ENCODE measurements at regions not wholly inside any gene's neighbourhood (a gene's known extent, or its start where the extent isn't known, plus 50 kb on each side); places are given as distances from the start of the nearest gene placed in this dataset.
A peak's percentile ranks its signal among the peaks of the same experiment; 100 is the strongest.

DNA sequence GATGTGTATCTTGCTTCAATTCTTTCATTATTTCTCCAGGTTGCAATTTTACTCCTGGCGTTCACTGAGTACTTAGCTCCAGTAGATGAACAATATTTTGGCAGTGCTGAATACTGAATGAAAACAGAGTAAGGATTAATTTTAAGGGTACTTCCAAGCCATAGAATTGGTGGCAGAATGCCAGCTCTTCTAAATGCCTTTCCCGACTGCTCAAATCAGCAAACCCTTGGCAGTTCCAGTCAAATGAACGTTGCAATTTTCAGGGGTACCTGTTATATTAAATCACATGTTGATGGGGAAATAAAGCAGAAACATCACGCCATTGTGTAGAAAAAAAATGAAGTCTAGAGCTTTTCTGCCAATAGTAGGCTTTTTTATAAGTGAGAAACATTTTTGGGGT lies 282.4 kb upstream of the RPS23 start:
- Histone ChIP-seq H3K36me3 (no peaks in the 10 kb centered on the region), H3K27ac (no peak overlapping the region), H3K4me3 (no peak overlapping the region), H3K9me3 (peaks cover 0 to 8% (median 0%) of the 10 kb centered on the region in 3 donors), H3K4me1 (peaks cover 0 to 38% (median 6%) of the 10 kb centered on the region in 4 donors), H3K27me3 (no peaks in the 10 kb centered on the region)
- no peak for DNase-seq
- intact Hi-C loops (cut with DNase I; ENCODE audit: low total_unique reads), result no loop called here
- TF ChIP-seq CTCF (IDR thresholded peaks at IDR 0.05), result no peak

DNA sequence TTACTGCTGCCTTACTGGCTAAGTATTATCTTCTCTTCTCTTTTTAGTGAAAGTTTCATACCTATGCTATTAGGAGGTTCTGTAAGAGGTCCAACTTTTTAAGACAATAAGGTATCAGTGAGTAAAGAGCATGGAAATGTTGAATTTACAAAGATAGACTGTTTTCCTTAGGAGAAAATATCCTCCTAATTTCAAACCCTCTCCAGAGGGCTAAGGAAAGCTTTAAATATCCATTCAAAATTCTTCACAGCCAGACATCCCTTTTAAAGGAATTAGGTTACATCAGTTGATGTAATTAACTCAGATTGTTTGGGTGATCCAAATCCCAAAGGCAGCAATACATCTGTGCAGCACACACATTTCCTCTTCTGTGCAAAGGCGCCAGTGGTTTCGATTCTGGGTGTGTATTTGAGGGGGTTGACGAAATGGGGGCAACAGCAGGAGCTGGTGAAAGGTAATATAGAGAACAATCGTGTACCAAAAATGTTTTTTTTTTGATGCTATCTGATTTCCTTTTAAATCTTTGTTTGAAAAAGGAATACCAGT lies 273.8 kb upstream of the RPS23 start:
- no peak for TF ChIP-seq CTCF (IDR thresholded peaks at IDR 0.05)
- Histone ChIP-seq H3K9me3 (no peaks in the 10 kb centered on the region), H3K27me3 (no peaks in the 10 kb centered on the region), H3K4me3 (no peak overlapping the region), H3K27ac (peak overlapping the region; percentile 46 to 74), H3K4me1 (peaks cover 0 to 72% (median 16%) of the 10 kb centered on the region in 4 donors), H3K36me3 (no peaks in the 10 kb centered on the region)
- DNase-seq, result no peak
- intact Hi-C loops (cut with DNase I; ENCODE audit: low total_unique reads), result no loop called here

DNA sequence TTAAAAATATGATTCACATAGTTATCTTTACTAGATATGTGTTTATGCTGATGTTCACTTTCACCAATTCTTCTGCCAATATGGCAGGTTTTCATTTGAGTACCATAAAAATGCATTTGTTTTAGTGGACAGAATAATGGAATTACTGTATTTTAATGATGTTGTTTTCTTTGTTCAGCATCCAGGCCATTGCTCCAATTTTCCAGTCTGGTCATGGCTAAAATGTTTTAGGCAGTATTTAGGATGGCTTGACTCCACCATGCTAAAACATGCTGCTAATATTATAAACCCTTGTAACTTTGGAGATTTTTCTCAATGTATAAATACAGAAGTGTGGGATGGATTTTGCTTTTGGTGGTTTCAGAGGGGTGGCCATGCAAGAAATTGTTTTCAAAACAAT lies 273.0 kb upstream of the RPS23 start:
- no peak overlapping the region for H3K4me3 ChIP-seq
- no peaks in the 10 kb centered on the region for H3K9me3 ChIP-seq
- DNase-seq, result no peak
- H3K27me3 ChIP-seq, result no peaks in the 10 kb centered on the region
- peak overlapping the region; percentile 46 to 74 for H3K27ac ChIP-seq
- H3K4me1 ChIP-seq, result peaks cover 0 to 70% (median 16%) of the 10 kb centered on the region in 4 donors
- intact Hi-C loops (cut with DNase I; ENCODE audit: low total_unique reads), result no loop called here
- H3K36me3 ChIP-seq, result no peaks in the 10 kb centered on the region
- no peak for TF ChIP-seq CTCF (IDR thresholded peaks at IDR 0.05)

- no peak for DNase-seq
- TF ChIP-seq CTCF (IDR thresholded peaks at IDR 0.05), result no peak
- intact Hi-C loops (cut with DNase I; ENCODE audit: low total_unique reads), result no loop called here
- no peaks in the 10 kb centered on the region for H3K27me3 ChIP-seq
- H3K9me3 ChIP-seq, result peaks cover 0 to under 1% (median 0%) of the 10 kb centered on the region in 3 donors
- no peaks in the 10 kb centered on the region for H3K36me3 ChIP-seq
- peaks cover 0 to 59% (median 16%) of the 10 kb centered on the region in 4 donors for H3K4me1 ChIP-seq
- H3K27ac ChIP-seq, result peak overlapping the region; percentile 28 to 74
- H3K4me3 ChIP-seq, result no peak overlapping the region
These were observed 271.1 kb upstream of the RPS23 start for GRCh38 chr5:82549263-82549662.

GRCh38 chr5:82544004-82544403 lies 265.9 kb upstream of the RPS23 start:
- TF ChIP-seq CTCF (IDR thresholded peaks at IDR 0.05), result no peak
- Histone ChIP-seq H3K9me3 (peaks cover 0 to 7% (median 0%) of the 10 kb centered on the region in 3 donors), H3K4me1 (peaks cover 0 to 26% (median 2%) of the 10 kb centered on the region in 4 donors), H3K27me3 (no peaks in the 10 kb centered on the region), H3K27ac (no peak overlapping the region), H3K4me3 (no peak overlapping the region), H3K36me3 (no peaks in the 10 kb centered on the region)
- DNase-seq, result no peak
- intact Hi-C loops (cut with DNase I; ENCODE audit: low total_unique reads), result no loop called here

DNA sequence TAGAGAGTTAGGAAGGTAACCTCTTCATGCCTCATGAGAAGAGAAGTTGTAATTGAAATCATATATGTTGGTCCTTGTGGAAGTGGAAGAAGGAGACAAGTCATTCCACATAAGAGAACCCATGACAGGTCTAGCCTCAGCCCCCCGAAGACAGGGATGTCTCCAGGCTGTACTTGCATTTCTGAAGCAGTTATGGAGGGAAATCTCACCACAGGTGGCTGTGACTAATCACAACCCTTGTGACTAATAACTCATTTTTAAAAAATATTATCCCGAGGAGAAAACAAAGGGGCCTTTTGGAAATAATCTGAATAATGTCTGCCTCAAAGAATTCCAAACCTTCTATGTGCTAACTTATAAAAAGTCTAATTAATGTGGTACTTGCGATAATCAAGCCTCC lies 262.1 kb upstream of the RPS23 start:
- intact Hi-C loops (cut with DNase I; ENCODE audit: low total_unique reads), result no loop called here
- DNase-seq, result no peak

More for the DNA sequence above, 262.1 kb upstream of the RPS23 start:
- no peak overlapping the region for H3K4me3 ChIP-seq
- H3K27me3 ChIP-seq, result no peaks in the 10 kb centered on the region
- no peaks in the 10 kb centered on the region for H3K36me3 ChIP-seq
- no peak for TF ChIP-seq CTCF (IDR thresholded peaks at IDR 0.05)
- peaks cover 0 to 33% (median 9%) of the 10 kb centered on the region in 4 donors for H3K4me1 ChIP-seq
- peaks cover 0 to 7% (median 0%) of the 10 kb centered on the region in 3 donors for H3K9me3 ChIP-seq
- H3K27ac ChIP-seq, result no peak overlapping the region

Data from tibial artery (tissue), 4 donors.